ENCODE measurements at regions not wholly inside any gene's neighbourhood (a gene's known extent, or its start where the extent isn't known, plus 50 kb on each side); places are given as distances from the start of the nearest gene placed in this dataset.

GRCh38 chr4:23958749-23959148, 68.9 kb upstream of the PPARGC1A start:
- intact Hi-C loops (cut with micrococcal nuclease) = no loop called here
- Histone ChIP-seq H3K27me3 (ENCODE audit: control insufficient read depth in 2 of 2, insufficient read depth in 2 of 2, low read length in 2 of 2) (no peaks in the 10 kb centered on the region), H3K4me1 (ENCODE audit: control insufficient read depth in 2 of 2, insufficient read depth in 2 of 2, low read length in 2 of 2) (no peaks in the 10 kb centered on the region), H3K9me3 (ENCODE audit: control insufficient read depth in 2 of 3, low read length in 3 of 3) (no peaks in the 10 kb centered on the region), H3K27ac (ENCODE audit: low read depth, low read length) (no peak overlapping the region), H3K36me3 (ENCODE audit: control insufficient read depth in 2 of 3, insufficient read depth in 3 of 3, low read length in 3 of 3) (no peaks in the 10 kb centered on the region), H3K4me3 (ENCODE audit: low read length) (no peak overlapping the region)
- H3K4me1 Mint-ChIP-seq = no peaks in the 10 kb centered on the region
- H3K36me3 Mint-ChIP-seq = peaks cover 0 to 3% (median 0%) of the 10 kb centered on the region in 5 donors
- ATAC-seq (no peak), DNase-seq (no peak)
- H3K9me3 Mint-ChIP-seq = peaks cover 0 to 16% (median 3%) of the 10 kb centered on the region in 11 donors
- H3K27ac Mint-ChIP-seq = no peak overlapping the region
- ChIA-PET CTCF (interaction anchor here (1.0 kb wide), 1 partner anchor 13 kb away, joined by 4 read pairs; no protein-coding TSS in a partner anchor), POLR2A (no interaction called here)
- H3K27me3 Mint-ChIP-seq = peaks cover 0 to 12% (median 0%) of the 10 kb centered on the region in 5 donors
- no peak overlapping the region for H3K4me3 Mint-ChIP-seq

DNA sequence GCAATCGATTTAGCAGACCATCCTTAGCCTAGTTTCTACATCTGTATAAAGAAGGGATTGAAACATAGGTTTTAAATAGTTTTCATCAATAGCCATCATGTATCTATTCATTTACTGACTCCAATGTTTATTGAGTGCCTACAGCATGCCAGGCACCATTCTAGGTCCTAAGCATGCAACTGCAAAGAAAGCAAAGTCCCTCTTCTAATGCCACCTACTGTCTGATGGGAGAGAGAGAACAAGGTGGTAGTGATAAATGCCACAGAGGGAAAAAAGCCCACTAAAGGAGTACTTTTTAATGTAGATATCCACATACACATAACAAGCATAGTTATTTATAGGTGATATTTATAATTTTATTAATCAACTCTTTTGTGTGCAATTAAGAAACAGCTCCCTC, 67.6 kb upstream of the PPARGC1A start:
- no peak for DNase-seq
- peaks cover 0 to 6% (median 0%) of the 10 kb centered on the region in 5 donors for H3K27me3 Mint-ChIP-seq
- no peaks in the 10 kb centered on the region for H3K4me1 Mint-ChIP-seq
- POLR2A ChIA-PET = no interaction called here
- no peak overlapping the region for H3K4me3 Mint-ChIP-seq
- no peaks in the 10 kb centered on the region for H3K4me1 ChIP-seq (ENCODE audit: control insufficient read depth in 2 of 2, insufficient read depth in 2 of 2, low read length in 2 of 2)
- CTCF ChIA-PET = no interaction called here
- intact Hi-C loops (cut with micrococcal nuclease) = no loop called here
- no peak overlapping the region for H3K4me3 ChIP-seq (ENCODE audit: low read length)
- peaks cover 0 to 3% (median 0%) of the 10 kb centered on the region in 5 donors for H3K36me3 Mint-ChIP-seq
- H3K36me3 ChIP-seq (ENCODE audit: control insufficient read depth in 2 of 3, insufficient read depth in 3 of 3, low read length in 3 of 3) = no peaks in the 10 kb centered on the region
- no peak overlapping the region for H3K27ac ChIP-seq (ENCODE audit: low read depth, low read length)
- no peak for ATAC-seq
- H3K9me3 ChIP-seq (ENCODE audit: control insufficient read depth in 2 of 3, low read length in 3 of 3) = no peaks in the 10 kb centered on the region
- no peak overlapping the region for H3K27ac Mint-ChIP-seq
- peaks cover 0 to 12% (median 2%) of the 10 kb centered on the region in 11 donors for H3K9me3 Mint-ChIP-seq
- H3K27me3 ChIP-seq (ENCODE audit: control insufficient read depth in 2 of 2, insufficient read depth in 2 of 2, low read length in 2 of 2) = no peaks in the 10 kb centered on the region

- no peak overlapping the region for H3K27ac Mint-ChIP-seq
- no peak for ATAC-seq
- ChIA-PET CTCF (no interaction called here), POLR2A (no interaction called here)
- H3K27ac ChIP-seq (ENCODE audit: low read depth, low read length) = no peak overlapping the region
- no peaks in the 10 kb centered on the region for H3K4me1 ChIP-seq (ENCODE audit: control insufficient read depth in 2 of 2, insufficient read depth in 2 of 2, low read length in 2 of 2)
- intact Hi-C loops (cut with micrococcal nuclease) = no loop called here
- H3K36me3 ChIP-seq (ENCODE audit: control insufficient read depth in 2 of 3, insufficient read depth in 3 of 3, low read length in 3 of 3) = no peaks in the 10 kb centered on the region
- DNase-seq = no peak
- H3K9me3 Mint-ChIP-seq = peaks cover 0 to 12% (median 2%) of the 10 kb centered on the region in 11 donors
- peaks cover 0 to 3% (median 0%) of the 10 kb centered on the region in 5 donors for H3K36me3 Mint-ChIP-seq
- peaks cover 0 to 6% (median 0%) of the 10 kb centered on the region in 5 donors for H3K27me3 Mint-ChIP-seq
- H3K9me3 ChIP-seq (ENCODE audit: control insufficient read depth in 2 of 3, low read length in 3 of 3) = no peaks in the 10 kb centered on the region
- no peaks in the 10 kb centered on the region for H3K4me1 Mint-ChIP-seq
- no peaks in the 10 kb centered on the region for H3K27me3 ChIP-seq (ENCODE audit: control insufficient read depth in 2 of 2, insufficient read depth in 2 of 2, low read length in 2 of 2)
- no peak overlapping the region for H3K4me3 ChIP-seq (ENCODE audit: low read length)
- no peak overlapping the region for H3K4me3 Mint-ChIP-seq
Observed at GRCh38 chr4:23956601-23957364, 66.9 kb upstream of the PPARGC1A start.

DNA sequence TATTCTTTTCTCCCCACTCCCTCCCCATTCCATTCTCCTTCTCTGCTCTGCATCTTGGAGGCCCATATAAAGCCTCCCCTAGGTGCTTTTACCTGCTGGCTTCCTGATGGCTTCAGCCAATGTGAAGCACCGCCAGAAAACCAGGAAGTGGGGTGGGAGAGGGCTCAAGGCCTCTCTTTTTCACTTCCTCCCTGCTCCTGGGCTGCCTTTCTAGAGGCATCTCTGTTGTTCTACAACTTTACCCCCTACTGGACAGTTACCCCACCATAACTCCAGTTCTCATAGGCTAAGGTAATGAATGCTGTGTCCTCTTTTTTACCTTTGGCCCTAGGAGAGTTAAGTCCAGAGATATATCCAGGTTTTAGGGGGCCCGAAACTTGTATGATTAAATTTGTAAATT, 62.4 kb upstream of the PPARGC1A start:
- Histone ChIP-seq H3K9me3 (ENCODE audit: control insufficient read depth in 2 of 3, low read length in 3 of 3) (no peaks in the 10 kb centered on the region), H3K27me3 (ENCODE audit: control insufficient read depth in 2 of 2, insufficient read depth in 2 of 2, low read length in 2 of 2) (no peaks in the 10 kb centered on the region), H3K27ac (ENCODE audit: low read depth, low read length) (no peak overlapping the region), H3K36me3 (ENCODE audit: control insufficient read depth in 2 of 3, insufficient read depth in 3 of 3, low read length in 3 of 3) (no peaks in the 10 kb centered on the region), H3K4me3 (ENCODE audit: low read length) (no peak overlapping the region), H3K4me1 (ENCODE audit: control insufficient read depth in 2 of 2, insufficient read depth in 2 of 2, low read length in 2 of 2) (no peaks in the 10 kb centered on the region)
- POLR2A ChIA-PET = no interaction called here
- no peaks in the 10 kb centered on the region for H3K4me1 Mint-ChIP-seq
- DNase-seq (no peak), ATAC-seq (no peak)
- peaks cover 0 to 18% (median 7%) of the 10 kb centered on the region in 11 donors for H3K9me3 Mint-ChIP-seq
- no peak overlapping the region for H3K27ac Mint-ChIP-seq
- H3K27me3 Mint-ChIP-seq = peaks cover 0 to 6% (median 0%) of the 10 kb centered on the region in 5 donors
- H3K4me3 Mint-ChIP-seq = no peak overlapping the region
- CTCF ChIA-PET = no interaction called here
- intact Hi-C loops (cut with micrococcal nuclease) = no loop called here
- peaks cover 0 to 3% (median 0%) of the 10 kb centered on the region in 5 donors for H3K36me3 Mint-ChIP-seq

DNA sequence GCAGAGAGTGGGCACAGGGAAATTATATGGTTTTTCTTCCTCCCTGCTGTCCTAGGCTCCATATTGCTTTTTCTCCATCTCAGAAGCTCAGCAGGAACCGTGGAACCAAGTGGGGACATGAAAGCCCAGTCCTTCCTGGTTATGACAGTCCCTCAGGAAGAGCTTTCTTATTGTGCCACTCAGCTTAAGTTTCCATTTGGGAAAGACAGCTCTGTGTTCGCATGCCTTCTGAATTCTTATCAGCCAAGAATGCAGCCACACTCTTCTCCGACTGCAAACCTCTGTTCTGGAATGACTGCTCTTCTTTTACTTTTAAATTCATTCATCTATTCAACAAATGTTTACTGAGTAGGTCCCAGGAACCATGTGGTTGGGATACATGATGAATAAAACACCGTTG, 58.0 kb upstream of the PPARGC1A start:
- ChIA-PET CTCF (interaction anchor here (1.0 kb wide), 1 partner anchor 813 kb away, joined by 3 read pairs; no protein-coding TSS in a partner anchor), POLR2A (no interaction called here)
- peaks cover 0 to 1% (median 0%) of the 10 kb centered on the region in 7 donors for H3K4me1 Mint-ChIP-seq
- intact Hi-C loops (cut with micrococcal nuclease) = no loop called here
- no peaks in the 10 kb centered on the region for H3K36me3 Mint-ChIP-seq
- peaks cover 0 to 15% (median 4%) of the 10 kb centered on the region in 11 donors for H3K9me3 Mint-ChIP-seq
- no peaks in the 10 kb centered on the region for H3K36me3 ChIP-seq (ENCODE audit: control insufficient read depth in 2 of 3, insufficient read depth in 3 of 3, low read length in 3 of 3)
- no peak overlapping the region for H3K4me3 Mint-ChIP-seq
- DNase-seq = no peak
- no peak for ATAC-seq
- no peaks in the 10 kb centered on the region for H3K4me1 ChIP-seq (ENCODE audit: control insufficient read depth in 2 of 2, insufficient read depth in 2 of 2, low read length in 2 of 2)
- H3K27me3 ChIP-seq (ENCODE audit: control insufficient read depth in 2 of 2, insufficient read depth in 2 of 2, low read length in 2 of 2) = no peaks in the 10 kb centered on the region
- no peak overlapping the region for H3K27ac ChIP-seq (ENCODE audit: low read depth, low read length)
- peaks cover 0 to 11% (median 6%) of the 10 kb centered on the region in 5 donors for H3K27me3 Mint-ChIP-seq
- H3K9me3 ChIP-seq (ENCODE audit: control insufficient read depth in 2 of 3, low read length in 3 of 3) = no peaks in the 10 kb centered on the region
- H3K27ac Mint-ChIP-seq = no peak overlapping the region
- no peak overlapping the region for H3K4me3 ChIP-seq (ENCODE audit: low read length)

- H3K36me3 Mint-ChIP-seq = no peaks in the 10 kb centered on the region
Observed at GRCh38 chr4:23946299-23946698, 56.5 kb upstream of the PPARGC1A start.

More at GRCh38 chr4:23946299-23946698, 56.5 kb upstream of the PPARGC1A start:
- H3K27ac Mint-ChIP-seq = no peak overlapping the region
- no peaks in the 10 kb centered on the region for H3K4me1 ChIP-seq (ENCODE audit: control insufficient read depth in 2 of 2, insufficient read depth in 2 of 2, low read length in 2 of 2)
- no peak overlapping the region for H3K27ac ChIP-seq (ENCODE audit: low read depth, low read length)
- ChIA-PET POLR2A (no interaction called here), CTCF (interaction anchor here (1.0 kb wide), 1 partner anchor 12 kb away, joined by 4 read pairs; no protein-coding TSS in a partner anchor)
- peaks cover 0 to 11% (median 4%) of the 10 kb centered on the region in 11 donors for H3K9me3 Mint-ChIP-seq
- no peak overlapping the region for H3K4me3 Mint-ChIP-seq
- no peak overlapping the region for H3K4me3 ChIP-seq (ENCODE audit: low read length)
- intact Hi-C loops (cut with micrococcal nuclease) = no loop called here
- no peaks in the 10 kb centered on the region for H3K36me3 ChIP-seq (ENCODE audit: control insufficient read depth in 2 of 3, insufficient read depth in 3 of 3, low read length in 3 of 3)
- peaks cover 0 to 1% (median 0%) of the 10 kb centered on the region in 7 donors for H3K4me1 Mint-ChIP-seq
- H3K27me3 Mint-ChIP-seq = peaks cover 0 to 7% (median 6%) of the 10 kb centered on the region in 5 donors
- no peaks in the 10 kb centered on the region for H3K27me3 ChIP-seq (ENCODE audit: control insufficient read depth in 2 of 2, insufficient read depth in 2 of 2, low read length in 2 of 2)
- no peak for ATAC-seq
- H3K9me3 ChIP-seq (ENCODE audit: control insufficient read depth in 2 of 3, low read length in 3 of 3) = no peaks in the 10 kb centered on the region
- DNase-seq = no peak

All from naive thymus-derived CD4-positive, alpha-beta T cell (primary cell).